ENCODE measurements at regions not wholly inside any gene's neighbourhood (a gene's known extent, or its start where the extent isn't known, plus 50 kb on each side); places are given as distances from the start of the nearest gene placed in this dataset.

GRCh38 chr16:80147026-80147655, 393.7 kb upstream of the DYNLRB2 start:
- Histone ChIP-seq H3K4me3 (no peak overlapping the region), H3K36me3 (no peaks in the 10 kb centered on the region), H3K27ac (no peak overlapping the region), H3K4me1 (no peaks in the 10 kb centered on the region), H3K27me3 (no peaks in the 10 kb centered on the region), H3K9me3 (no peaks in the 10 kb centered on the region)
- no peak for ATAC-seq
- intact Hi-C loops (cut with DNase I), result loop anchor here in 1 of 2 donors (10.0 kb wide), 1 partner anchor 58 kb away; no protein-coding TSS in a partner anchor
- WGBS (ENCODE audit: insufficient coverage, low coverage, low lambda C conversion rate, missing lambda C conversion rate), result 61% methylated on average over 8 of the region's 8 CpGs
- TF ChIP-seq CTCF (IDR thresholded peaks at IDR 0.05), result no peak
- TF ChIP-seq POLR2A (IDR thresholded peaks at IDR 0.05), result no peak
- no peak for DNase-seq

- Histone ChIP-seq H3K27me3 (no peaks in the 10 kb centered on the region), H3K4me1 (no peaks in the 10 kb centered on the region), H3K36me3 (no peaks in the 10 kb centered on the region), H3K27ac (no peak overlapping the region), H3K9me3 (no peaks in the 10 kb centered on the region), H3K4me3 (no peak overlapping the region)
- no peak for ATAC-seq
- DNase-seq, result no peak
- no peak for TF ChIP-seq CTCF (IDR thresholded peaks at IDR 0.05)
- no peak for TF ChIP-seq POLR2A (IDR thresholded peaks at IDR 0.05)
- intact Hi-C loops (cut with DNase I), result loop anchor here in 1 of 2 donors (10.0 kb wide), 1 partner anchor 61 kb away; no protein-coding TSS in a partner anchor
Measured at GRCh38 chr16:80144191-80144590, 396.6 kb upstream of the DYNLRB2 start.

GRCh38 chr16:80142940-80143339, 397.9 kb upstream of the DYNLRB2 start:
- no peak overlapping the region for H3K4me3 ChIP-seq
- intact Hi-C loops (cut with DNase I), result loop anchor here in 1 of 2 donors (10.0 kb wide), 1 partner anchor 62 kb away; no protein-coding TSS in a partner anchor
- TF ChIP-seq POLR2A (IDR thresholded peaks at IDR 0.05) (no peak), CTCF (IDR thresholded peaks at IDR 0.05) (no peak)
- no peaks in the 10 kb centered on the region for H3K9me3 ChIP-seq
- H3K27ac ChIP-seq, result no peak overlapping the region
- H3K36me3 ChIP-seq, result no peaks in the 10 kb centered on the region
- ATAC-seq, result peak in 2 of 4 donors; percentile 44 to 65
- H3K4me1 ChIP-seq, result no peaks in the 10 kb centered on the region
- H3K27me3 ChIP-seq, result no peaks in the 10 kb centered on the region
- DNase-seq, result no peak

- H3K36me3 ChIP-seq, result no peaks in the 10 kb centered on the region
- no peaks in the 10 kb centered on the region for H3K9me3 ChIP-seq
- H3K4me1 ChIP-seq, result no peaks in the 10 kb centered on the region
- no peak overlapping the region for H3K4me3 ChIP-seq
- TF ChIP-seq CTCF (IDR thresholded peaks at IDR 0.05), result no peak
- no peak for TF ChIP-seq POLR2A (IDR thresholded peaks at IDR 0.05)
- no peaks in the 10 kb centered on the region for H3K27me3 ChIP-seq
- DNase-seq, result no peak
- ATAC-seq, result no peak
- 47% methylated on average over 5 of the region's 6 CpGs for WGBS (ENCODE audit: insufficient coverage, low coverage, low lambda C conversion rate, missing lambda C conversion rate)
- intact Hi-C loops (cut with DNase I), result loop anchor here in 1 of 2 donors (10.0 kb wide), 1 partner anchor 63 kb away; no protein-coding TSS in a partner anchor
- no peak overlapping the region for H3K27ac ChIP-seq
Measured at GRCh38 chr16:80142281-80142680, 398.5 kb upstream of the DYNLRB2 start.

- WGBS (ENCODE audit: insufficient coverage, low coverage, low lambda C conversion rate, missing lambda C conversion rate), result 55% methylated on average over 2 of the region's 4 CpGs
- TF ChIP-seq POLR2A (IDR thresholded peaks at IDR 0.05), result no peak
- no peak for TF ChIP-seq CTCF (IDR thresholded peaks at IDR 0.05)
- no peaks in the 10 kb centered on the region for H3K36me3 ChIP-seq
- H3K27me3 ChIP-seq, result no peaks in the 10 kb centered on the region
- H3K4me3 ChIP-seq, result no peak overlapping the region
- no peaks in the 10 kb centered on the region for H3K9me3 ChIP-seq
- no peak for DNase-seq
- ATAC-seq, result no peak
- H3K27ac ChIP-seq, result no peak overlapping the region
- intact Hi-C loops (cut with DNase I), result no loop called here
- no peaks in the 10 kb centered on the region for H3K4me1 ChIP-seq
Measured at GRCh38 chr16:80129791-80130190, 411.0 kb upstream of the DYNLRB2 start.

Measured in right lobe of liver (tissue), 6 donors.